Tibial nerve (tissue), 4 donors: ENCODE measurements at regions not wholly inside any gene's neighbourhood (a gene's known extent, or its start where the extent isn't known, plus 50 kb on each side); places are given as distances from the start of the nearest gene placed in this dataset.

ENCODE experiments used
- CTCF ChIP-seq, 5 experiments: fragments of 200-600 bp in 3 of 5; fragments of 450-650 bp in 2 of 5; sonication (generic) in 3 of 5; IDR thresholded peaks; one replicate each; pipeline ENCODE4 v1.5.1; 2016 to 2019; ENCODE audit warnings: antibody characterized with exemption in 5 of 5, mild to moderate bottlenecking in 3 of 5, moderate library complexity in 2 of 5
- EP300 ChIP-seq, 2 donors: sonication (generic); formaldehyde crosslinking; IDR thresholded peaks; one replicate each; pipeline ENCODE4 v1.6.1; 2017; ENCODE audit warnings: antibody characterized with exemption in 2 of 2, mild to moderate bottlenecking in 1 of 2
- POLR2A ChIP-seq, 2 donors: fragments of 450-650 bp; IDR thresholded peaks; one replicate each; pipeline ENCODE4 v1.6.1; 2017; ENCODE audit warnings: antibody characterized with exemption in 2 of 2, mild to moderate bottlenecking in 2 of 2, moderate library complexity in 2 of 2

- TF ChIP-seq CTCF (IDR thresholded peaks at IDR 0.05) = no peak
- no peak for TF ChIP-seq POLR2A (IDR thresholded peaks at IDR 0.05)
- no peak for TF ChIP-seq EP300 (IDR thresholded peaks at IDR 0.05)
Measured at GRCh38 chr14:54223831-54224402, 172.9 kb upstream of the CDKN3 start.
